ENCODE measurements at regions not wholly inside any gene's neighbourhood (a gene's known extent, or its start where the extent isn't known, plus 50 kb on each side); places are given as distances from the start of the nearest gene placed in this dataset.

GRCh38 chr1:101407505-101408211, 170.8 kb downstream of the S1PR1 start (continued):
- no peak for TF ChIP-seq HMGXB4 (CRISPR knock-in tag; IDR thresholded peaks at IDR 0.05; ENCODE audit: borderline replicate concordance)

- FAIRE-seq (no peak), ATAC-seq (no peak), DNase-seq (ENCODE audit: low read depth in 1 of 2, low spot score in 1 of 2) (no peak)
- CTCF ChIA-PET, result no interaction called here
- POLR2A ChIA-PET, result no interaction called here
- Histone ChIP-seq H3K27ac (no peak overlapping the region), H3K4me1 (no peaks in the 10 kb centered on the region), H3K9me3 (no peaks in the 10 kb centered on the region), H3K4me2 (no peak overlapping the region), H3K4me3 (no peak overlapping the region)
- TF ChIP-seq EHF (CRISPR knock-in tag; IDR thresholded peaks at IDR 0.05) (no peak), POLR2AphosphoS2 (conservative IDR thresholded peaks at IDR 0.05; ENCODE audit: low read length) (no peak), RFX5 (IDR thresholded peaks at IDR 0.05) (no peak), FOSB (CRISPR knock-in tag; IDR thresholded peaks at IDR 0.05) (no peak)
- WGBS (ENCODE audit: missing lambda C conversion rate), result 89% methylated on average over 1 of the region's 1 CpG
Observed at GRCh38 chr1:101408212-101409042, 171.6 kb downstream of the S1PR1 start.

- CTCF ChIA-PET, result no interaction called here
- POLR2A ChIA-PET, result no interaction called here
- TF ChIP-seq BHLHE40 (IDR thresholded peaks at IDR 0.05; ENCODE audit: low read depth, low read length) (no peak), GATA3 (IDR thresholded peaks at IDR 0.05; ENCODE audit: borderline replicate concordance) (no peak), MAZ (IDR thresholded peaks at IDR 0.05; ENCODE audit: borderline replicate concordance, low read depth, low read length) (no peak), JUNB (IDR thresholded peaks at IDR 0.05) (no peak), PBX3 (IDR thresholded peaks at IDR 0.05) (no peak), FOSL2 (IDR thresholded peaks at IDR 0.05) (no peak), FOSL2 (CRISPR knock-in tag; IDR thresholded peaks at IDR 0.05) (no peak), RNF2 (IDR thresholded peaks at IDR 0.05; ENCODE audit: borderline replicate concordance, low read depth) (no peak), TFCP2L1 (CRISPR knock-in tag; IDR thresholded peaks at IDR 0.05) (no peak), RCOR1 (IDR thresholded peaks at IDR 0.05; ENCODE audit: low read depth, low read length) (no peak), RFX5 (IDR thresholded peaks at IDR 0.05) (no peak)
- ATAC-seq, result no peak
- H3K4me1 ChIP-seq, result no peaks in the 10 kb centered on the region
- no peaks in the 10 kb centered on the region for H3K9me3 ChIP-seq
- no peak overlapping the region for H3K4me3 ChIP-seq
- no peak overlapping the region for H3K4me2 ChIP-seq
- H3K27ac ChIP-seq, result no peak overlapping the region
- no peak for FAIRE-seq
- DNase-seq (ENCODE audit: low read depth in 1 of 2, low spot score in 1 of 2), result no peak
Observed at GRCh38 chr1:101409102-101409501, 172.3 kb downstream of the S1PR1 start.

- Histone ChIP-seq H3K4me2 (no peak overlapping the region), H3K4me1 (no peaks in the 10 kb centered on the region), H3K9me3 (no peaks in the 10 kb centered on the region), H3K27ac (no peak overlapping the region), H3K4me3 (no peak overlapping the region)
- ChIA-PET POLR2A (no interaction called here), CTCF (no interaction called here)
- WGBS (ENCODE audit: missing lambda C conversion rate), result 0% methylated on average over 3 of the region's 3 CpGs
- FAIRE-seq, result no peak
- no peak for DNase-seq (ENCODE audit: low read depth in 1 of 2, low spot score in 1 of 2)
- ATAC-seq, result no peak
- TF ChIP-seq HOXB13 (CRISPR knock-in tag; IDR thresholded peaks at IDR 0.05; ENCODE audit: low read depth), result no peak
- no peak for TF ChIP-seq JUNB (IDR thresholded peaks at IDR 0.05)
- TF ChIP-seq E2F6 (IDR thresholded peaks at IDR 0.05; ENCODE audit: borderline replicate concordance, low read depth), result no peak
- TF ChIP-seq ELK1 (IDR thresholded peaks at IDR 0.05; ENCODE audit: low read depth, low read length), result no peak
- TF ChIP-seq HOXA7 (CRISPR knock-in tag; IDR thresholded peaks at IDR 0.05), result no peak
- no peak for TF ChIP-seq NFE2L2 (conservative IDR thresholded peaks at IDR 0.05; ENCODE audit: low read length)
- no peak for TF ChIP-seq CHD2 (IDR thresholded peaks at IDR 0.05; ENCODE audit: low read length, partially characterized antibody)
Observed at GRCh38 chr1:101410048-101410878, 173.4 kb downstream of the S1PR1 start.

Data from A549 (cell line).